ENCODE measurements at regions not wholly inside any gene's neighbourhood (a gene's known extent, or its start where the extent isn't known, plus 50 kb on each side); places are given as distances from the start of the nearest gene placed in this dataset.
A peak's percentile ranks its signal among the peaks of the same experiment; 100 is the strongest.

GRCh38 chr2:88860421-88861075, 169.1 kb downstream of the RPIA start:
- Histone ChIP-seq H3K36me3 (ENCODE audit: control insufficient read depth, low read length) (peaks cover 33% of the 10 kb centered on the region), H3K27me3 (ENCODE audit: control insufficient read depth, low read length) (no peaks in the 10 kb centered on the region), H3K4me3 (ENCODE audit: low read length) (peak overlapping the region; percentile 67), H4K20me1 (ENCODE audit: control insufficient read depth, insufficient read depth, low read depth, low read length) (no peaks in the 10 kb centered on the region), H3F3A (ENCODE audit: control insufficient read depth, insufficient read depth) (no peaks in the 10 kb centered on the region; the same call in 1 of the 2 replicates), H3K79me2 (ENCODE audit: control insufficient read depth, low read length) (peaks cover 18% of the 10 kb centered on the region), H3K27ac (ENCODE audit: low read depth, low read length) (peak overlapping the region; percentile 67), H3K9me3 (ENCODE audit: control insufficient read depth, insufficient read depth, low read length) (no peaks in the 10 kb centered on the region), H3K4me2 (ENCODE audit: low read length) (peak overlapping the region; percentile 64), H3K9me2 (replicated peaks; ENCODE audit: control insufficient read depth, low read length) (no peaks in the 10 kb centered on the region), H3K4me1 (ENCODE audit: control insufficient read depth, low read length) (peaks cover 6% of the 10 kb centered on the region; the same call in 1 of the 2 replicates)
- no peak for TF ChIP-seq CTCF (IDR thresholded peaks at IDR 0.05; ENCODE audit: low read depth, low read length, poor library complexity, severe bottlenecking)
- no peak for TF ChIP-seq EZH2phosphoT487 (IDR thresholded peaks at IDR 0.05; ENCODE audit: borderline replicate concordance, low read length)

- no peak overlapping the region for H3K4me3 ChIP-seq (ENCODE audit: low read length)
- H3F3A ChIP-seq (ENCODE audit: control insufficient read depth, insufficient read depth), result no peaks in the 10 kb centered on the region
- H3K9me2 ChIP-seq (replicated peaks; ENCODE audit: control insufficient read depth, low read length), result no peaks in the 10 kb centered on the region
- H3K9me3 ChIP-seq (ENCODE audit: control insufficient read depth, insufficient read depth, low read length), result no peaks in the 10 kb centered on the region
- peaks cover 2% of the 10 kb centered on the region for H3K36me3 ChIP-seq (ENCODE audit: control insufficient read depth, low read length)
- no peak overlapping the region for H3K4me2 ChIP-seq (ENCODE audit: low read length)
- no peak overlapping the region for H3K27ac ChIP-seq (ENCODE audit: low read depth, low read length)
- H3K4me1 ChIP-seq (ENCODE audit: control insufficient read depth, low read length), result 0 out of 2 replicates have a peak, but pooled peaks cover under 1% of the 10 kb centered on the region
- H3K79me2 ChIP-seq (ENCODE audit: control insufficient read depth, low read length), result peaks cover 2% of the 10 kb centered on the region
- H3K27me3 ChIP-seq (ENCODE audit: control insufficient read depth, low read length), result no peaks in the 10 kb centered on the region
- H4K20me1 ChIP-seq (ENCODE audit: control insufficient read depth, insufficient read depth, low read depth, low read length), result no peaks in the 10 kb centered on the region
- TF ChIP-seq EZH2phosphoT487 (IDR thresholded peaks at IDR 0.05; ENCODE audit: borderline replicate concordance, low read length) (no peak), CTCF (IDR thresholded peaks at IDR 0.05; ENCODE audit: low read depth, low read length, poor library complexity, severe bottlenecking) (no peak)
These were observed 174.4 kb downstream of the RPIA start for GRCh38 chr2:88865801-88866371.

- H3K4me2 ChIP-seq (ENCODE audit: low read length), result no peak overlapping the region
- no peaks in the 10 kb centered on the region for H3K4me1 ChIP-seq (ENCODE audit: control insufficient read depth, low read length)
- no peaks in the 10 kb centered on the region for H3K9me2 ChIP-seq (replicated peaks; ENCODE audit: control insufficient read depth, low read length)
- no peaks in the 10 kb centered on the region for H3K9me3 ChIP-seq (ENCODE audit: control insufficient read depth, insufficient read depth, low read length)
- no peak overlapping the region for H3K4me3 ChIP-seq (ENCODE audit: low read length)
- H3K79me2 ChIP-seq (ENCODE audit: control insufficient read depth, low read length), result no peaks in the 10 kb centered on the region
- H3F3A ChIP-seq (ENCODE audit: control insufficient read depth, insufficient read depth), result no peaks in the 10 kb centered on the region
- TF ChIP-seq EZH2phosphoT487 (IDR thresholded peaks at IDR 0.05; ENCODE audit: borderline replicate concordance, low read length) (no peak), CTCF (IDR thresholded peaks at IDR 0.05; ENCODE audit: low read depth, low read length, poor library complexity, severe bottlenecking) (no peak)
- H4K20me1 ChIP-seq (ENCODE audit: control insufficient read depth, insufficient read depth, low read depth, low read length), result no peaks in the 10 kb centered on the region
- no peaks in the 10 kb centered on the region for H3K27me3 ChIP-seq (ENCODE audit: control insufficient read depth, low read length)
- no peaks in the 10 kb centered on the region for H3K36me3 ChIP-seq (ENCODE audit: control insufficient read depth, low read length)
- H3K27ac ChIP-seq (ENCODE audit: low read depth, low read length), result no peak overlapping the region
These were observed 175.3 kb downstream of the RPIA start for GRCh38 chr2:88866756-88867155.

All from DOHH2 (cell line).